Epithelial cell of proximal tubule (primary cell): ENCODE measurements at regions not wholly inside any gene's neighbourhood (a gene's known extent, or its start where the extent isn't known, plus 50 kb on each side); places are given as distances from the start of the nearest gene placed in this dataset.
A peak's percentile ranks its signal among the peaks of the same experiment; 100 is the strongest.

Experiments used
- DNase-seq: peaks from one replicate; pipeline ENCODE4 v3.0.0-alpha.2; 2011; ENCODE audit warnings: low read depth
- H3K4me3 ChIP-seq: 2 replicates; pipeline ENCODE4 v1.5.1; 2011; ENCODE audit warnings: low read depth, mild to moderate bottlenecking, low read length
- CTCF ChIP-seq: conservative IDR thresholded peaks from 2 replicates; pipeline ENCODE4 v1.5.1; 2012; ENCODE audit warnings: low read depth, mild to moderate bottlenecking, low read length

GRCh38 chrX:57848857-57849256 is 61.4 kb downstream of the ZXDA start:
- no peak for DNase-seq
- no peak overlapping the region for H3K4me3 ChIP-seq
- no peak for TF ChIP-seq CTCF

DNA sequence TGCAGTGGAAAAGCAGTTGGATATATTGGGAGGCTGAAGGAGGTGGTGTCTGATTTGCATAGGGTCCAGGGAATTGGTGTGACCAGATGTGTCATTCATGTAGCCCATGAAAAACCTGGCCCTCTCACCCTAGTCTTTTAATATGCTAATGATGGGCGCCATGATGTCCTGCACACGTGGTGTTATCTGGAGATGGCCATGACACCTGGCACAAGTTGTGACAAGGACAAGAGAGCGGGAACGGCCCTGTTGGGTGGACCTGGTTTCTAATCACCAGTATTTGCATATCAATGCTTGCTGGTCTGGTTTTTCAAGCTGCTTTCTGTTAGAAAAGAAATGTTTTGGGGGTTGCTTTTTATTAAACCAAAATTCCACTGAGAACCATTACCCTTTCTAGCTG is 87.4 kb downstream of the ZXDA start:
- H3K4me3 ChIP-seq: no peak overlapping the region
- TF ChIP-seq CTCF: no peak
- DNase-seq: no peak

- no peak for TF ChIP-seq CTCF
- DNase-seq: no peak
- H3K4me3 ChIP-seq: peak overlapping the region; percentile 48
Measured at GRCh38 chrX:57822398-57822797, 87.9 kb downstream of the ZXDA start.

DNA sequence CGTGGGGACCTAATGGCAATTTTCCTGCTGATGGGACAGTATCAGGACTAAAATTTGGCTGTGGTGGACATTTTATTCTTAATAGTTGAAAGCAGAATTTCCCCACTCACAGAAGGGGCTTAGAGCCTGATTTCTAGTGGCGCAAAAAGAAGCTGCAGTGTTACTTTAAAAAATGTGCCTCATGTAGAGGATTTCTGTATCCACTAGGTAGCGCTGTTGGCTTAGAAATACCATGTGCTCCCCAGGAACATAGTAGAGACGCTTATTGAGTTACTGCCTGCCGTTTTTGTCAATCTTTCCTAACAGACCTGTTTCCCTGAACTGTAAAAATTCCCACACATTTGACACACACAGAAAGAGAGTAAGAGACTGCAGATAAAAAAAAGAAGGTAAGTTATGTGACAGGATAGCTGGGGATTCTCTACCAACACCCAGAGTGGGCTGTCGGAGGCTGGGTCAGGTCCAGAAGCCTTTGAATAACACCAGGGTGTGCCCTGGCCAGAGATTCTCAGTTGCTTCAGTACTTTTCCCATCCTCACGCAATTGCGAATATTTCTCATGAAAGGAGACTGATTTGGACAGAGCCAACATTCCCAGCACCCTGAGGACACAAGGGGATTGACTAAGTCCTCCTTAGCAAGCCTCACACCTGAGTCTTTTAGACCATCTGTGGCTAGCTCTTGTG is 88.4 kb downstream of the ZXDA start:
- H3K4me3 ChIP-seq: peak overlapping the region; percentile 48
- peak; percentile 26 for DNase-seq
- TF ChIP-seq CTCF: peak; percentile 65

- peak; percentile 41 for TF ChIP-seq CTCF
- no peak for DNase-seq
Measured at GRCh38 chrX:57817302-57817701, 93.0 kb downstream of the ZXDA start.

DNA sequence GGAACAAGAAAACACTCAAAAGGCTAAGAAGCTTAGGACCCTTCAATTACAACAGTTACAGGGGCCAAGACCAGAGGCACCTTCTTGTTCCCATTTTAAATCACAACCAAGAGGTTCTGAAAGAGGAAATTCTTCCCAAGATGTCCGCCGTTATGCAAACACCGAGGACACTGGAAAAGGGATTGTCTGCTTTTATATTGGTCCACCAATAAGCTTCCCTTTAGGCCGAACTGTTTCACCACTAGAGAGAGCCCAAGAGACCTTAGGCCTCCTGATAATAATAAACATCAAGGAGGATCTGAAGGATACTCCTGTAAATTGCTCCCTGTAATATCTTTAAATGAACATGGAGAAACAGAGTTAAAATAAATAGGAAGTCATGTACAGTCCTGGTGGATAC is 92.6 kb upstream of the NLRP2B start:
- no peak for DNase-seq
- TF ChIP-seq CTCF: no peak
- no peak overlapping the region for H3K4me3 ChIP-seq

More at GRCh38 chrX:57817302-57817701, 93.0 kb downstream of the ZXDA start:
- H3K4me3 ChIP-seq: no peak overlapping the region

DNA sequence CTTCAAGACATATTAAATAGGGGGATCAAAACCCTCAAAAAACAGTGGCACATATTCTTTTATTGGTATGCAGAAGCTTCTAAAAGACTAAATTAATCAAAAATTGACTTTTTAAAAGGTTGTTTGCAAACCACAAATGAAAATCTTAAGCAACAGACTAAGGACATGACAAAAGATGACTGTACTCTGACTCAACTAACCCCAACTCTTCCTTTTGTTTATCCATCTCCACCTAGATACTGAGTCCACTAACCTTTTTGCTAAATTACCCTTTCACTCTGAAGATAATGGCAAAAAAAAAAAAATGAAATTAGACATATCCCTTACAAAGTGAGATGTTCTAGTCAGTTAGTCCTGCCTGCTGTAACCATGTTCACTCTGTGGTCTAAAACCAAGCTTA is 91.6 kb upstream of the NLRP2B start:
- TF ChIP-seq CTCF: no peak
- H3K4me3 ChIP-seq: no peak overlapping the region
- no peak for DNase-seq
